ENCODE measurements at regions not wholly inside any gene's neighbourhood (a gene's known extent, or its start where the extent isn't known, plus 50 kb on each side); places are given as distances from the start of the nearest gene placed in this dataset.

DNA sequence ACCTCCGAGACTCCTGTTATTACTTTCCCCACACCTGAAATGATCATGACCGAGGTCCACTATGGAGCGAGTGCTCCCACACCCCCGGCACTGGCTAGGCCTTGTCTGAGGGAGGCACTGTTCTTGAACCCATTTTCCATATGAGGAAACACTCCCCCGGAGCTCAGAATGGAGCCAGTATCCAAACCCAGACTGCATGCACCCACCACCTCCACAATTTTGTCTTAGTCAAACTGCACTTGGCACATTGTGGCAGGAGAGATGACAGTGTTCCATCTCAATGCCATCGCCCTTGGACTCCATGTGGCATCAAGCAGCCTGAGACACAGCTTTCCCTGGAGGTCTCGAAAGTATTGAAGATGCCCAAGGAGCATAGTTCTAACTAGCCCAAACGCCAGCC, 154.1 kb downstream of the NUP210 start:
- DNase-seq, result no peak

DNA sequence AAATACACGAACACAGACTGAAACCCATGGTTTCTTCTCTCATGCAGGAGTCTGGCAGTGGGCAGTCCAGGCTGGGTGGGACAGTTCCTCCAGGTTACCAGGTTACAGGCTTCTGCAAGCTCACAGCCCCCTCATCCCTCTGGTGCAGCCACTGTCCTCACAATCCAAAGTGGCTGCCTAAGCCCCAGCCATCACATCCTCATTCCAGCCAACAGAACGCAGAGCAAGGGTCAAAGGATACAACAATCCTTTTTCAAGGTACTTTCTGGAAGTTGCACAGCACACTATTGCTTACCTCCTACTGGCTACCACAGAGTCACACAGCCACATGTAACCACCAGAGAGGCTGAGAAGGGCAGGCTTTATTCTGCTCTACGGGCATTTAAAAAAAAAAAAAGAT, 154.6 kb downstream of the NUP210 start:
- DNase-seq, result no peak

DNA sequence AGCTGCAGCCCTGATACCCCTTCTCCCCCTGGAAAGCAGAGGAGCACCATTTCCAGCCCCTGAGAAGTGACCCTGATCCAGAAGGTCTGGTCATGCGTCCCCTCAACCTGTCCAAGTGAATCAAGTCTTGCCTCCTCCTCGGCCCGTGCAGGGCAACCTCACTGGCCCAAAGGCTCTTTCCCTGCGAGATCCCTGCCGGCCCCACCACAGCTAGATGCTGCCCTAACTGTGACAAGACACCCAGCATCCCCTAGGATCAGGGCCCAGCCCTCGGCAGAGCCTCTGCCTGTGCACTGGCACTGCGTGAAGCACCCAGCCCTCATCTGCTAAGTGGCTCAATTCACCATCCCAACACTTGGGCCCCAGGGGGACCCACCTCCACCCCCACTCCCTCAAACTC, 155.1 kb downstream of the NUP210 start:
- no peak for DNase-seq

DNA sequence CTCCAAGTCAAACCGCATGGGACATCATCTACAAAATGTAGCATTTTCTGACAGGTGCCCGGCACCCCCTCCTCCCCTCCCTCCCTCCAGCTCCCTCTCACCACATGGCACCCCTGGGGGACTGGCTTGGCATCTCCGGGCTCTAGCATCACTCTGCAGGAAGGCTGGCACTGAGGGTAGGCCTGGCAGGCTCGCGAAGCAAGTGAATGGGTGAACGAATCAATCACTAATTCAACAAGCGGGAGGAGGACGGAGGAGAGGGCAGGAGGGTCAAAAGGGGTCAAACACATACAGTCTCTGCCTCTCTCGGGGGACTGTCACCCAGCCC, 155.7 kb downstream of the NUP210 start:
- no peak for DNase-seq

DNA sequence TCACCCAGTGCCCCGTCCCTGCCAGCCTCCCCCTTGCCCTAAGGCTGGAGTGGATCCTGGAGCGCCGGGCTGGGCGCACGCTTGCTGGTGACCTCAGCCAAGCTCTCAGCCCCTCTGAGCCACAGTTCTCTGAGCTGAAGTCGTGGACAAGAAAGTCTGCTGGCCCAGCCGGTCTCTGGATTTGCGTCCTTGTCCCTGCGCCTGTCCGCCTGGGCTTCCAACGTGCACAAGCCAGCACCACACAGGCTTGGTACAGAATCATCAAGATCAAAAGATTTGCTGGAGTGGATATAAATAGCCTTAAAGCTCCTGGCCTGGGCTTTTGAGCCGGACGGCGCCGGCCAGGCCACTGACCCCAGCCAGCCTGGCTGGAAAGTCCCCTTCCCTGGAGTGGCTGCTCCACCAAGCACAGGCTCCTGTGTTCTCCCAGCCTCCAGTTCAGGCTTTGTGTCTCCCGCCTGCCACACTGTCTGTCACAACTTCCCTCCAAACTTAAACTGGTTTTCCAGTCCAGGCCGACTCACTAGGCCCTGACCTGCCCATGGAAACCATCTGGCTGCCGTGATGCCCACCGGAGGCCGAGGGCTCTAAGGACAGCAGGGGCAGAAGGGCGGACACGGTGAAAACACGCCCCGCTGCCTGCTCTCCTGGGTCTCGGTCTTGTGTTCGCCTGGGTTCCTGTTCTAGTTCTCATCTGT, 156.2 kb downstream of the NUP210 start:
- no peak for DNase-seq

GRCh38 chr3:13262493-13263211, 157.5 kb downstream of the NUP210 start:
- no peak for DNase-seq

GRCh38 chr3:13261892-13262291, 158.2 kb downstream of the NUP210 start:
- no peak for DNase-seq

- DNase-seq, result no peak
Observed at GRCh38 chr3:13261104-13261830, 158.9 kb downstream of the NUP210 start.

GRCh38 chr3:13260259-13261103, 159.6 kb downstream of the NUP210 start:
- no peak for DNase-seq

DNA sequence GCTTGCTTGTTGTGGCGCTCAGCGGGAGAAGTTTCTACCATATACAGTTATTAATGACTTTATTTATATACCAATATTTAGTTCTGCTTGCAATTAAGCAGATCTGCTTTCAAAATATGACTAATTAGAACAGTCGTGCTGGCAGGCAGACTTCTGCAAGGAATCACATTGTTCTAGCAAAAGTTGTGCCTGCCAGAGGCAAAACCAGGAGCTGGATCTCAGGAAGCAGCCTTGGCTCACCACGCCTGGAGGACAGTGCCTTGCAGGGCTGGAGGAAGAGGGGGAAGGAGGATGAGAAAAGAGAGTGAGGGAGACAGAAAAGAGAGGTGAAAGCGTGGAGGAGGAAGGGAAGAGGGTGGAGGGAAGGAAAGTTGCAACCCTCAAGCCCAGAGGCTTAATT, 160.3 kb downstream of the NUP210 start:
- DNase-seq, result no peak

- no peak for DNase-seq
Observed at GRCh38 chr3:13258986-13259514, 161.1 kb downstream of the NUP210 start.

DNA sequence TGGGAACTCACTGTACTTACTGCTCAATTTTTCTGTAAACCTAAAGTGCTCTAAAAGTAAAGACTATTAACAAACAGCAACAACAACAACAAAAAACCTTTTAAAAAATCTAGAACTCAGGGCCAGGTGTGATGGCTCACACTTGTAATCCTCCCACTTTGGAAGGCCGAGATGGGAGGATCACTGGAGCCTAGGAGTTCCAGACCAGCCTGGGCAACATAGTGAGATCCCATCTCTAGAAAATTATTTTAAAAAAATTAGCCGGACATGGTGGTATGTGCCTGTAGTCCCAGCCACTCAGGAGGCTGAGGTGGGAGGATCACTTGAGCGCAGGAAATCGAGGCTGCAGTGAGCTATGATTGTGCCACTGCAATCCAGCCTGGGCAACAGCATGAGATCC, 161.8 kb downstream of the NUP210 start:
- DNase-seq, result no peak

- DNase-seq, result no peak
Observed at GRCh38 chr3:13257666-13258065, 162.5 kb downstream of the NUP210 start.

DNA sequence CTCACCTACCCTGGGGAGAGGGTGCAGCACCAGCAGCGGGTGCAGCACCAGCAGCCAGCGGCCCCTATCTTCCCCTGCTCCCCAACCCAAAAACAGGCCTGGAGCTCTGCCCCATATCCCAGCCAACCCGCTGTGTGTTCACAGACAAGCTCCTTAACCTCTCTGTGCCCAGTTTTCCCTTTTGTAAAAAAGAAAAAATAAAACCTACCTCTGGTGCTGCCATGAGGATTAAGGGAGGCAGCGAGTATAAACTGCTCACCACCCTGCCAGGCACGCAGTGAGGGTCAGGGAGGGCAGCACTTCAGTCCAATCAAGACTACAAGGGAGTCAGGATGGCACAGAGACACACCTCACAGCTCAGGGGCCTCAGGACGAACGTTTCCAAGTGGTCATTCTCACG, 163.3 kb downstream of the NUP210 start:
- DNase-seq, result no peak

DNA sequence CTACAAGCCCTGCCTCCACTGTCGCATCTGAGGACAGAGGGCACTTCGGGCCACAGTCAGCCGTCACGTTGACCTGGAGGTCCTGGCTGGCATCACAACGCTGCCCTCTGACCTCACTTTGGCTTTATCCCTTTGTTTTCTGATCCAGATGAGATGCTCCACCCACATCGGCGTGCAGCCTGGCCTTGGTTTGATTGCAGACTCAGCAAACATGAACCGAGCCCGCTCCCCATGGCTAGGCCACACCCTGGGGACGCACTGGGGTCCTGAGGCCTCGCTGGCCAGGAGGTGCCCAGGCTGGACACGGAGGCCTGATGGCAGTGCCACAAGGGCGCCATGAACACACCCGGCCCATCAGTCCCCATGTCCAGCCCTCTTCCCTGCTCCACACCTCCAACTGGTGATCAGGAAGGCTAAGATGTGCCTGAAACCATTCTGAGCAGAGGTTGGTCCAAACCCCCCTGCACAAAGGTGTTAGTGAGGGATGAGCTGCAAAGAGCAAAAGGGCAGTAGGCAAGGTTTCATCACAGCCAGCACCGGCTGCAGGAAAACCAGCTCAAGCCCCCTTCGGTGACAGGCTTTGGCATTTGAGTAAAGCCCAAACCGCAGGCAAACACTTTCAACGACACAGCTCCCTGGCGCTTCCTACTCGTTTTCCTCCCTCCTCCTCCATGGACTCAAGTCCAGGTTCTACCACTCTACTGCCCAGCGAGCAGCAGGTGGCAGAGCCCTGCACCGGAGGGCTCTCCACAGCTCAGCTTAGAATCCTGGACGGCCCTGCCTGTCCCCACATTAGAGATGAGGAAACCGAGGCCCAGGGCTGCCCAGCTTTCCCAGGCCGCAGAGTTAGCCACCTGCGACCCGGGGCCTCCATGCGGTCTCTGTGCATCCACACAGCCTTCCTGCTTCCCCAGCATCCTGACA, 165.8 kb downstream of the NUP210 start:
- no peak for DNase-seq

DNA sequence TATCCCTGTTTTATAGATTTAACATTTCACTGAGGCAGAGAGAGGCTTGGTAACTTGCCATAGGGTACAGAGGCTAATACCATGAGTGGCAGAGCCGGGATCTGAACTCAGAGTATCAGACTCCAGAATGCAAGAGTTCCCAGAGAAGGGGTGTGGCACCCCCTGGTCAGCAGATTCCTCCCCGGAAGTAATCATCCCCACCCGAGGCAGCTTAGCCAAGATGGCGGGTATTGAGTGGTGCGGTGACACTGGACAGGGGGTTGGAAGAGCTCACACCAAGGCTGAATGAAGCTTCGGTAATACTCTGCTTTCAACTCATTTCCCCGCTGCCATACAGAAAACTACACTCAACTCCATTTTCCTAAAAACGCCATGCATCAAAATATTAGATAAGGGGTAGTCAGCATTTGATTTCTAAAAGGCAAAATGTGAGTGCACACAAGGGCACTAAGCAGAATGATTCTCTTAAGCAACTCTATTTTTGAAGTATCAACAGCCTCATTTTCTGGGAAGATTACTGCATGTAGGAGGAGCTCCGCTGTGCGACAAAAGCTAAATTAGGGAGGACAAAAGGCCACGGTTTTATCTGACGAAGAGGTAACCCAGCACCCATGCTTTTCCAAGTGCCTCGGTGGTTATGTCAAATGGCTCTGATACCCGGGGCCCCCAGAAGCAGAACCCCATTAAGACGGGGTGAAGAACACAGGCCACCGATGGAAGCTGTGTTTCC, 166.7 kb downstream of the NUP210 start:
- DNase-seq, result no peak

DNA sequence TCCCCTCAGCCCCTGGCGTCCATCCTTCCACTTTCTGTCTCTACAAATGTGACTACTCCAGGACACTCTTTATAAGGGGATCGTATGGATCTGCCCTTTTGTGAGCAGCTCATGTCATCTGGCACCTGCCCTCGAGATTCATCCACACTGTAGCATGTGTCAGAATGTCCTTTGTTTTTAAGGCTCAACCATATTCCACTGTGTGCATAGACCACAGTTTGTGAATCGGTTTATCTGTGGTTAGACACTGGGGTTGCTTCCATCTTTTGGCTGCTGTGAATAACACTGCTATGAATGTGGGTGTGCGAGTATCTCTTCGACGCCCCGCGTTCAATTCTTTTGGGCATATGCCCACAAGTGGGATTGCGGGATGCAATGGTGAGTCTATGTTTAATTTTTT, 167.9 kb downstream of the NUP210 start:
- no peak for DNase-seq

DNA sequence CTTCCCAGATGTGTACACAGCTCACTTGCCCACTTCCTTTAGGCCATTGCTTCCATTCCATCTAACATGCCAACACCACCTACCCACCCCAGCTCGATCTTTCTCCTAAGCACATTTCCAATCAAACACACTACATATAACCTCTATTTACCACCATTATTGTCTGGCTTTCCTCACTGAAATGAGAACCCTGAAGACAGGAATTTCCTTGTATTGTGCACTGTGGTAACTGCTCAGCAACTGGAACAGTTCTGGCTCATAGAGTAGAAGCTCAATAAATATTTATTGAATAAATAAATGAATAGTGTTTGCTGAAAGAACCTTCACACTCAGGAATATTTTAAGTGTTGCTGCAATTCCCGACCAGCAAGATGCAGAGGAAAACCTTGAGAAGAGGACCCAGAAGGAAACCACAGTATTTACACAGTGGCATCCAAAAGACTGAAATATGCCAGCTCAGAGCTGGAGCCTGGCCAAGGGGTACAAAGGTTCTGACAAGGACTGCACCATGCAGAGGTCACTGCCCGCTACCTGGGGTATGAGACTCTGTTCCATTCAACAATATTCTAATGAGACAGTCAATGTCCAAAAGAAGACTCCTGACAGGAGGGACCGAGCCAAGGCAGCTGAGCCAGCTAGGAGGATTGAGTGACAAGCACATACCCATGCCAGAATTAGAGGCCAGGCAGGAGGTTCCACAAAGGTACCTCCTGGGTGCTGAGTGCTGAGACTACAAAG, 168.8 kb downstream of the NUP210 start:
- DNase-seq, result no peak

GRCh38 chr3:13249664-13250390, 170.3 kb downstream of the NUP210 start:
- DNase-seq, result no peak

- DNase-seq, result no peak
Observed at GRCh38 chr3:13248640-13249039, 171.5 kb downstream of the NUP210 start.

Data from fibroblast of skin of right quadriceps (primary cell).